ENCODE measurements at regions not wholly inside any gene's neighbourhood (a gene's known extent, or its start where the extent isn't known, plus 50 kb on each side); places are given as distances from the start of the nearest gene placed in this dataset.

GRCh38 chrX:150226223-150226965 is 136.7 kb upstream of the MAMLD1 start:
- peaks cover 0 to 3% of the 10 kb centered on the region in 2 donors for H3K4me1 ChIP-seq
- no peak overlapping the region for H3K27ac ChIP-seq
- DNase-seq: no peak
- no peak overlapping the region for H3K4me3 ChIP-seq
- TF ChIP-seq, protein P1, sequence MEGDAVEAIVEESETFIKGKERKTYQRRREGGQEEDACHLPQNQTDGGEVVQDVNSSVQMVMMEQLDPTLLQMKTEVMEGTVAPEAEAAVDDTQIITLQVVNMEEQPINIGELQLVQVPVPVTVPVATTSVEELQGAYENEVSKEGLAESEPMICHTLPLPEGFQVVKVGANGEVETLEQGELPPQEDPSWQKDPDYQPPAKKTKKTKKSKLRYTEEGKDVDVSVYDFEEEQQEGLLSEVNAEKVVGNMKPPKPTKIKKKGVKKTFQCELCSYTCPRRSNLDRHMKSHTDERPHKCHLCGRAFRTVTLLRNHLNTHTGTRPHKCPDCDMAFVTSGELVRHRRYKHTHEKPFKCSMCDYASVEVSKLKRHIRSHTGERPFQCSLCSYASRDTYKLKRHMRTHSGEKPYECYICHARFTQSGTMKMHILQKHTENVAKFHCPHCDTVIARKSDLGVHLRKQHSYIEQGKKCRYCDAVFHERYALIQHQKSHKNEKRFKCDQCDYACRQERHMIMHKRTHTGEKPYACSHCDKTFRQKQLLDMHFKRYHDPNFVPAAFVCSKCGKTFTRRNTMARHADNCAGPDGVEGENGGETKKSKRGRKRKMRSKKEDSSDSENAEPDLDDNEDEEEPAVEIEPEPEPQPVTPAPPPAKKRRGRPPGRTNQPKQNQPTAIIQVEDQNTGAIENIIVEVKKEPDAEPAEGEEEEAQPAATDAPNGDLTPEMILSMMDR (IDR thresholded peaks at IDR 0.05 in 4 of 5, conservative IDR thresholded peaks at IDR 0.05 in 1 of 5): no peak
- no peak for TF ChIP-seq POLR2A (IDR thresholded peaks at IDR 0.05)
- in situ Hi-C loops (cut with MboI; ENCODE audit: low sequenced_read_pairs in 4 of 4): no loop called here
- intact Hi-C loops (cut with DNase I; ENCODE audit: low total_unique reads): no loop called here
- H3K9me3 ChIP-seq: no peaks in the 10 kb centered on the region
- ATAC-seq: no peak
- no peaks in the 10 kb centered on the region for H3K36me3 ChIP-seq
- no peaks in the 10 kb centered on the region for H3K27me3 ChIP-seq

GRCh38 chrX:150227321-150227860 is 135.7 kb upstream of the MAMLD1 start:
- Histone ChIP-seq H3K36me3 (no peaks in the 10 kb centered on the region), H3K27ac (no peak overlapping the region), H3K4me1 (peaks cover 0 to 3% of the 10 kb centered on the region in 2 donors), H3K9me3 (no peaks in the 10 kb centered on the region), H3K27me3 (no peaks in the 10 kb centered on the region), H3K4me3 (no peak overlapping the region)
- ATAC-seq (no peak), DNase-seq (no peak)
- intact Hi-C loops (cut with DNase I; ENCODE audit: low total_unique reads): no loop called here
- TF ChIP-seq, protein P1 (IDR thresholded peaks at IDR 0.05 in 4 of 5, conservative IDR thresholded peaks at IDR 0.05 in 1 of 5): no peak
- TF ChIP-seq POLR2A (IDR thresholded peaks at IDR 0.05): no peak
- in situ Hi-C loops (cut with MboI; ENCODE audit: low sequenced_read_pairs in 4 of 4): no loop called here

- peaks cover 0 to 3% of the 10 kb centered on the region in 2 donors for H3K4me1 ChIP-seq
- TF ChIP-seq, protein P1 (IDR thresholded peaks at IDR 0.05 in 4 of 5, conservative IDR thresholded peaks at IDR 0.05 in 1 of 5): no peak
- TF ChIP-seq POLR2A (IDR thresholded peaks at IDR 0.05): no peak
- intact Hi-C loops (cut with DNase I; ENCODE audit: low total_unique reads) (no loop called here), in situ Hi-C loops (cut with MboI; ENCODE audit: low sequenced_read_pairs in 4 of 4) (no loop called here)
- no peak overlapping the region for H3K27ac ChIP-seq
- no peaks in the 10 kb centered on the region for H3K27me3 ChIP-seq
- H3K4me3 ChIP-seq: no peak overlapping the region
- H3K9me3 ChIP-seq: no peaks in the 10 kb centered on the region
- DNase-seq (no peak), ATAC-seq (no peak)
- H3K36me3 ChIP-seq: no peaks in the 10 kb centered on the region
Observed at GRCh38 chrX:150227873-150228410, 135.2 kb upstream of the MAMLD1 start.

GRCh38 chrX:150228431-150228830 is 134.7 kb upstream of the MAMLD1 start:
- no peak for TF ChIP-seq POLR2A (IDR thresholded peaks at IDR 0.05)
- TF ChIP-seq, protein P1 (IDR thresholded peaks at IDR 0.05 in 4 of 5, conservative IDR thresholded peaks at IDR 0.05 in 1 of 5): no peak
- no peak for DNase-seq

More at GRCh38 chrX:150228431-150228830, 134.7 kb upstream of the MAMLD1 start:
- ATAC-seq: no peak
- intact Hi-C loops (cut with DNase I; ENCODE audit: low total_unique reads): no loop called here
- Histone ChIP-seq H3K9me3 (no peaks in the 10 kb centered on the region), H3K36me3 (no peaks in the 10 kb centered on the region), H3K4me3 (no peak overlapping the region), H3K4me1 (peaks cover 0 to 3% of the 10 kb centered on the region in 2 donors), H3K27ac (no peak overlapping the region), H3K27me3 (no peaks in the 10 kb centered on the region)
- in situ Hi-C loops (cut with MboI; ENCODE audit: low sequenced_read_pairs in 4 of 4): no loop called here

Measured in gastrocnemius medialis (tissue), 4 donors.